IMR-90 (cell line): ENCODE measurements at regions not wholly inside any gene's neighbourhood (a gene's known extent, or its start where the extent isn't known, plus 50 kb on each side); places are given as distances from the start of the nearest gene placed in this dataset.

ENCODE experiments used
- ATAC-seq: fragments of 200-7000 bp; cut with Tn5 transposase; 2 replicates; pipeline ENCODE4 v1.9.1; 2020; ENCODE audit warnings: low read depth, mild to moderate bottlenecking, moderate library complexity
- BruUV-seq: library from RNA; stranded (reverse); fragments of 400-500 nt; replicated peaks from 2 replicates; lab custom pipeline; 2021; lab: Mats Ljungman, UMichigan
- CTCF ChIA-PET: fragments of 300-600 bp; formaldehyde crosslinking; extraction: SDS; loops from one replicate; lab custom pipeline; 2021; ENCODE audit warnings: antibody characterized with exemption; lab: Yijun Ruan, JAX
- POLR2A ChIA-PET: fragments of 300-600 bp; sonication (Branson Sonifier 250); formaldehyde crosslinking; loops from one replicate; lab custom pipeline; 2022; ENCODE audit warnings: antibody characterized with exemption; ENCODE audit not compliant: unreplicated experiment; lab: Charles Lee
- DNase-seq: peaks from one replicate; pipeline ENCODE4 v3.0.0; 2013
- H2AFZ ChIP-seq: replicated peaks from 2 replicates; pipeline ENCODE3; 2013; ENCODE audit warnings: low read length, mild to moderate bottlenecking; ENCODE audit not compliant: poor library complexity
- H2AK5ac ChIP-seq: 2 replicates; pipeline ENCODE4 v1.6.1; 2013; ENCODE audit warnings: low read depth, low read length, inconsistent platforms
- H2AK9ac ChIP-seq: replicated peaks from 2 replicates; pipeline ENCODE3; 2013; ENCODE audit warnings: mild to moderate bottlenecking, low read depth, low read length, moderate library complexity; ENCODE audit not compliant: poor library complexity
- H2BK120ac ChIP-seq: 2 replicates; pipeline ENCODE4 v1.6.1; 2013; ENCODE audit warnings: low read depth, low read length, inconsistent platforms
- H2BK15ac ChIP-seq: 3 replicates; pipeline ENCODE4 v1.6.1; 2013; ENCODE audit warnings: low read depth, low read length, inconsistent platforms
- H2BK20ac ChIP-seq: 2 replicates; pipeline ENCODE4 v1.6.1; 2013; ENCODE audit warnings: low read depth, mild to moderate bottlenecking, inconsistent platforms, low read length, moderate library complexity
- H2BK5ac ChIP-seq: 2 replicates; pipeline ENCODE4 v1.6.1; 2013; ENCODE audit warnings: mild to moderate bottlenecking, low read depth, low read length, inconsistent platforms; ENCODE audit not compliant: poor library complexity, severe bottlenecking
- H3K14ac ChIP-seq: replicated peaks from 2 replicates; pipeline ENCODE4 v1.6.1; 2013; ENCODE audit warnings: low read depth, low read length, inconsistent platforms
- H3K18ac ChIP-seq: 2 replicates; pipeline ENCODE4 v1.6.1; 2013; ENCODE audit warnings: low read depth, low read length, control low read depth
- H3K23ac ChIP-seq: 2 replicates; pipeline ENCODE4 v1.6.1; 2013; ENCODE audit warnings: low read depth, low read length, inconsistent platforms
- H3K27ac ChIP-seq: 2 replicates; pipeline ENCODE4 v1.5.1; 2013; ENCODE audit warnings: mild to moderate bottlenecking, control low read depth, low read length; ENCODE audit not compliant: insufficient read depth
- H3K27me3 ChIP-seq: 2 replicates; pipeline ENCODE4 v1.6.1; 2013; ENCODE audit warnings: low read length; ENCODE audit not compliant: control insufficient read depth, insufficient read depth
- H3K36me3 ChIP-seq: 2 replicates; pipeline ENCODE4 v1.6.1; 2013; ENCODE audit warnings: low read length, mixed read lengths; ENCODE audit not compliant: control insufficient read depth, insufficient read depth
- H3K4ac ChIP-seq: 2 replicates; pipeline ENCODE4 v1.6.1; 2013; ENCODE audit warnings: low read depth, low read length, inconsistent platforms
- H3K4me1 ChIP-seq: 2 replicates; pipeline ENCODE4 v1.6.1; 2013; ENCODE audit warnings: low read length, mixed read lengths; ENCODE audit not compliant: control insufficient read depth, insufficient read depth
- H3K4me2 ChIP-seq: 2 replicates; pipeline ENCODE4 v1.6.1; 2013; ENCODE audit warnings: low read depth, mild to moderate bottlenecking, control low read depth, low read length, moderate library complexity
- H3K4me3 ChIP-seq: 2 replicates; pipeline ENCODE4 v1.5.1; 2013; ENCODE audit warnings: low read depth, mild to moderate bottlenecking, control low read depth, low read length, moderate library complexity; ENCODE audit not compliant: insufficient read depth
- H3K56ac ChIP-seq: 2 replicates; pipeline ENCODE4 v1.6.1; 2013; ENCODE audit warnings: low read length, inconsistent platforms; ENCODE audit not compliant: insufficient read depth; ENCODE audit errors: extremely low read depth
- H3K79me1 ChIP-seq, 2 experiments: 2 replicates each; pipeline ENCODE4 v1.6.1; 2013; ENCODE audit warnings: low read length in 2 of 2, inconsistent platforms in 1 of 2, low read depth in 1 of 2
- H3K9ac ChIP-seq: 2 replicates; pipeline ENCODE4 v1.6.1; 2013; ENCODE audit warnings: low read depth, low read length, control low read depth
- H3K9me1 ChIP-seq: 2 replicates; pipeline ENCODE4 v1.6.1; 2013; ENCODE audit warnings: low read length, inconsistent platforms; ENCODE audit not compliant: insufficient read depth
- H3K9me3 ChIP-seq: 2 replicates; pipeline ENCODE4 v1.6.1; 2013; ENCODE audit warnings: low read length; ENCODE audit not compliant: control insufficient read depth, insufficient read depth
- H4K20me1 ChIP-seq: 2 replicates; pipeline ENCODE4 v1.6.1; 2013; ENCODE audit warnings: low read length, inconsistent platforms; ENCODE audit not compliant: insufficient read depth
- H4K5ac ChIP-seq: 2 replicates; pipeline ENCODE4 v1.6.1; 2013; ENCODE audit warnings: mild to moderate bottlenecking, low read depth, low read length, control low read depth
- H4K8ac ChIP-seq, 2 experiments: 2 replicates each; pipeline ENCODE4 v1.6.1; 2013; ENCODE audit warnings: low read depth in 2 of 2, low read length in 2 of 2, control low read depth in 1 of 2, inconsistent platforms in 1 of 2
- H4K91ac ChIP-seq: 2 replicates; pipeline ENCODE4 v1.6.1; 2013; ENCODE audit warnings: low read depth, low read length, inconsistent platforms; ENCODE audit not compliant: insufficient read depth
- CEBPB ChIP-seq: IDR thresholded peaks from 2 replicates; pipeline ENCODE4 v1.6.1; 2012; ENCODE audit warnings: low read depth, low read length, improper control_type of control experiment
- CHD1 ChIP-seq: IDR thresholded peaks from 2 replicates; pipeline ENCODE4 v1.6.1; 2012; ENCODE audit warnings: low read depth, low read length, improper control_type of control experiment
- CTCF ChIP-seq: conservative IDR thresholded peaks from 2 replicates; pipeline ENCODE4 v1.5.1; 2012; ENCODE audit warnings: mild to moderate bottlenecking, low read depth, low read length, improper control_type of control experiment
- MAFK ChIP-seq: IDR thresholded peaks from 2 replicates; pipeline ENCODE4 v1.6.1; 2012; ENCODE audit warnings: low read depth, low read length, improper control_type of control experiment
- MAZ ChIP-seq: IDR thresholded peaks from 2 replicates; pipeline ENCODE4 v1.6.1; 2012; ENCODE audit warnings: low read depth, mild to moderate bottlenecking, low read length, improper control_type of control experiment, moderate library complexity, borderline replicate concordance
- MXI1 ChIP-seq: IDR thresholded peaks from 2 replicates; pipeline ENCODE4 v1.6.1; 2012; ENCODE audit warnings: low read depth, mild to moderate bottlenecking, low read length, moderate library complexity, borderline replicate concordance
- RAD21 ChIP-seq: IDR thresholded peaks from 2 replicates; pipeline ENCODE4 v1.6.1; 2012; ENCODE audit warnings: low read length, improper control_type of control experiment
- RFX5 ChIP-seq: IDR thresholded peaks from 2 replicates; pipeline ENCODE4 v1.8.0; 2012; ENCODE audit warnings: low read depth, mild to moderate bottlenecking, low read length, moderate library complexity
- WGBS, 2 experiments: methylation state at CpG; one replicate each; pipeline versions ENCODE4 v1.1.5 to v1.1.7; 2013; ENCODE audit warnings: missing lambda C conversion rate in 2 of 2; ENCODE audit not compliant: insufficient read length in 1 of 2; ENCODE audit errors: extremely low coverage in 2 of 2; 5-methylcytosine and 5-hydroxymethylcytosine counted together
- dilution Hi-C: fragments of 300-500 bp; cut with HindIII; formaldehyde crosslinking; loops from one replicate; pipeline ENCODE4 v1.14.3; 2018; ENCODE audit warnings: low sequenced_read_pairs; ENCODE audit not compliant: unreplicated experiment
- in situ Hi-C: fragments of 300-500 bp; cut with MboI; formaldehyde crosslinking; loops from 3 replicates; pipeline ENCODE4 v1.14.3; 2019; ENCODE audit warnings: low sequenced_read_pairs, inconsistent platforms, mixed read lengths
- intact Hi-C: fragments of 100-400 bp; cut with micrococcal nuclease; formaldehyde crosslinking; loops from 2 replicates; pipeline ENCODE4 v1.10.0; 2022

GRCh38 chr4:94400191-94400590 is 51.6 kb upstream of the PDLIM5 start:
- Histone ChIP-seq H3K4me3 (no peak overlapping the region), H4K91ac (no peak overlapping the region), H2AK9ac (no peak overlapping the region), H3K4me2 (no peak overlapping the region), H2AK5ac (no peak overlapping the region), H4K20me1 (no peaks in the 10 kb centered on the region), H2AFZ (no peak overlapping the region), H3K4me1 (no peaks in the 10 kb centered on the region), H3K9me1 (no peaks in the 10 kb centered on the region; the same call in 1 of the 2 replicates), H3K27ac (no peak overlapping the region), H3K56ac (no peak overlapping the region), H4K5ac (no peak overlapping the region), H3K14ac (no peak overlapping the region), H3K9ac (no peak overlapping the region), H3K79me1 (no peaks in the 10 kb centered on the region), H3K36me3 (no peaks in the 10 kb centered on the region), H3K27me3 (peaks cover 3% of the 10 kb centered on the region), H2BK120ac (no peak overlapping the region), H3K18ac (no peak overlapping the region), H2BK15ac (no peak overlapping the region), H3K4ac (no peak overlapping the region), H2BK5ac (no peak overlapping the region), H4K8ac (no peak overlapping the region), H3K23ac (no peak overlapping the region), H2BK20ac (no peak overlapping the region), H3K9me3 (no peaks in the 10 kb centered on the region)
- intact Hi-C loops, result loop anchor here (10.0 kb wide), 1 partner anchor 695 kb away; no protein-coding TSS in a partner anchor
- no TSS peak for BruUV-seq
- dilution Hi-C loops, result no loop called here
- TF ChIP-seq MAZ (no peak), MXI1 (no peak), RAD21 (no peak), CTCF (no peak), MAFK (no peak), CHD1 (no peak), RFX5 (no peak), CEBPB (no peak)
- POLR2A ChIA-PET, result no interaction called here
- ATAC-seq (no peak), DNase-seq (no peak)
- CTCF ChIA-PET, result no interaction called here
- in situ Hi-C loops, result loop anchor here (25.0 kb wide), 1 partner anchor 712 kb away; no protein-coding TSS in a partner anchor
- WGBS, 2 experiments, result no CpG with 5 or more reads among the region's 3 CpGs
